WTC11 (cell line): ENCODE measurements at regions not wholly inside any gene's neighbourhood (a gene's known extent, or its start where the extent isn't known, plus 50 kb on each side); places are given as distances from the start of the nearest gene placed in this dataset.

Experiments
- ATAC-seq: fragments of 200-7000 bp; cut with Tn5 transposase; 2 replicates; pipeline ENCODE4 v1.10.0; 2021; ENCODE audit warnings: mild to moderate bottlenecking, moderate library complexity
- CTCF ChIA-PET: fragments of 300-600 bp; sonication (Branson Sonifier 250); formaldehyde crosslinking; loops from one replicate; lab custom pipeline; 2021; ENCODE audit warnings: antibody characterized with exemption; lab: Charles Lee
- POLR2A ChIA-PET: fragments of 350-600 bp; sonication (Branson Sonifier 250); formaldehyde crosslinking; loops from one replicate; lab custom pipeline; 2021; ENCODE audit warnings: antibody characterized with exemption; lab: Charles Lee
- DNase-seq: peaks from one replicate; pipeline ENCODE4 v3.0.0; 2021; ENCODE audit warnings: low spot score
- H3K27ac Mint-ChIP-seq: 2 replicates; pipeline ENCODE4 v1.8.0; 2021; ENCODE audit warnings: mixed read lengths
- H3K27me3 Mint-ChIP-seq: 2 replicates; pipeline ENCODE4 v1.8.0; 2021; ENCODE audit warnings: low read depth, mild to moderate bottlenecking, moderate library complexity, mixed read lengths
- H3K36me3 Mint-ChIP-seq: 2 replicates; pipeline ENCODE4 v1.8.0; 2021; ENCODE audit warnings: mixed read lengths
- H3K4me1 Mint-ChIP-seq: 2 replicates; pipeline ENCODE4 v1.8.0; 2022; ENCODE audit warnings: mixed read lengths
- H3K4me3 Mint-ChIP-seq: 2 replicates; pipeline ENCODE4 v1.8.0; 2021; ENCODE audit warnings: mild to moderate bottlenecking, moderate library complexity, mixed read lengths
- H3K9me3 Mint-ChIP-seq: 2 replicates; pipeline ENCODE4 v1.8.0; 2021; ENCODE audit warnings: mixed read lengths
- CBFB ChIP-seq: sonication (generic); formaldehyde crosslinking; IDR thresholded peaks from 2 replicates; pipeline ENCODE4 v1.8.1; 2022; ENCODE audit warnings: mild to moderate bottlenecking, low read depth, missing genetic modification reagents
- CTCF ChIP-seq: fragments of 200-600 bp; IDR thresholded peaks from 2 replicates; pipeline ENCODE4 v1.8.0; 2022; ENCODE audit warnings: antibody characterized with exemption
- E2F1 ChIP-seq: sonication (generic); formaldehyde crosslinking; IDR thresholded peaks from 2 replicates; pipeline ENCODE4 v1.8.0; 2022; ENCODE audit warnings: mild to moderate bottlenecking, missing genetic modification reagents
- FOXJ3 ChIP-seq: sonication (generic); formaldehyde crosslinking; IDR thresholded peaks from 2 replicates; pipeline ENCODE4 v1.9.0; 2021; ENCODE audit warnings: missing genetic modification reagents, mild to moderate bottlenecking, borderline replicate concordance
- FOXP1 ChIP-seq: sonication (generic); formaldehyde crosslinking; IDR thresholded peaks from 2 replicates; pipeline ENCODE4 v1.8.0; 2022; ENCODE audit warnings: missing genetic modification reagents, mild to moderate bottlenecking, moderate library complexity, borderline replicate concordance
- GABPB1 ChIP-seq: sonication (generic); formaldehyde crosslinking; IDR thresholded peaks from 2 replicates; pipeline ENCODE4 v1.8.1; 2023; ENCODE audit warnings: mild to moderate bottlenecking, missing genetic modification reagents
- IRF2 ChIP-seq: sonication (generic); formaldehyde crosslinking; IDR thresholded peaks from 2 replicates; pipeline ENCODE4 v1.8.0; 2022; ENCODE audit warnings: low read depth, missing genetic modification reagents, borderline replicate concordance
- JAZF1 ChIP-seq: fragments of 250-450 bp; sonication (Bioruptor Pico); IDR thresholded peaks from 2 replicates; pipeline ENCODE4 v1.9.0; 2021; ENCODE audit warnings: moderate library complexity, mild to moderate bottlenecking, inconsistent platforms
- JUN ChIP-seq: sonication (generic); formaldehyde crosslinking; IDR thresholded peaks from 2 replicates; pipeline ENCODE4 v1.8.0; 2023; ENCODE audit warnings: mild to moderate bottlenecking, missing genetic modification reagents
- KAT7 ChIP-seq: sonication (generic); formaldehyde crosslinking; IDR thresholded peaks from 2 replicates; pipeline ENCODE4 v1.8.1; 2023; ENCODE audit warnings: missing genetic modification reagents, mild to moderate bottlenecking, borderline replicate concordance
- NR3C1 ChIP-seq: sonication (generic); formaldehyde crosslinking; conservative IDR thresholded peaks from 2 replicates; pipeline ENCODE4 v1.8.1; 2023; ENCODE audit warnings: low read depth, mild to moderate bottlenecking, missing genetic modification reagents
- SP1 ChIP-seq: sonication (generic); formaldehyde crosslinking; conservative IDR thresholded peaks from 2 replicates; pipeline ENCODE4 v1.8.1; 2022; ENCODE audit warnings: missing genetic modification reagents
- TCF7 ChIP-seq: sonication (generic); formaldehyde crosslinking; IDR thresholded peaks from 2 replicates; pipeline ENCODE4 v1.8.0; 2022; ENCODE audit warnings: mild to moderate bottlenecking, low read depth, missing genetic modification reagents, moderate library complexity
- ZNF232 ChIP-seq: sonication (generic); formaldehyde crosslinking; IDR thresholded peaks from 2 replicates; pipeline ENCODE4 v1.8.0; 2022; ENCODE audit warnings: mild to moderate bottlenecking, missing genetic modification reagents
- ZNF512 ChIP-seq: sonication (generic); formaldehyde crosslinking; IDR thresholded peaks from 2 replicates; pipeline ENCODE4 v1.8.1; 2022; ENCODE audit warnings: missing genetic modification reagents, borderline replicate concordance
- ZSCAN18 ChIP-seq: fragments of 250-450 bp; sonication (Bioruptor Pico); IDR thresholded peaks from 2 replicates; pipeline ENCODE4 v2.1.2; 2022; ENCODE audit warnings: mild to moderate bottlenecking, moderate library complexity
- TF ChIP-seq, protein P1 (sequence below): sonication (generic); formaldehyde crosslinking; IDR thresholded peaks from 2 replicates; pipeline ENCODE4 v1.8.0; 2022; ENCODE audit warnings: mild to moderate bottlenecking, missing genetic modification reagents
- TF ChIP-seq, protein P2 (sequence below): sonication (generic); formaldehyde crosslinking; IDR thresholded peaks from 2 replicates; pipeline ENCODE4 v1.8.1; 2023; ENCODE audit warnings: mild to moderate bottlenecking, missing genetic modification reagents
- TF ChIP-seq, protein P3 (sequence below): sonication (generic); formaldehyde crosslinking; IDR thresholded peaks from 2 replicates; pipeline ENCODE4 v1.8.1; 2022; ENCODE audit warnings: low read depth, missing genetic modification reagents, borderline replicate concordance

DNA sequence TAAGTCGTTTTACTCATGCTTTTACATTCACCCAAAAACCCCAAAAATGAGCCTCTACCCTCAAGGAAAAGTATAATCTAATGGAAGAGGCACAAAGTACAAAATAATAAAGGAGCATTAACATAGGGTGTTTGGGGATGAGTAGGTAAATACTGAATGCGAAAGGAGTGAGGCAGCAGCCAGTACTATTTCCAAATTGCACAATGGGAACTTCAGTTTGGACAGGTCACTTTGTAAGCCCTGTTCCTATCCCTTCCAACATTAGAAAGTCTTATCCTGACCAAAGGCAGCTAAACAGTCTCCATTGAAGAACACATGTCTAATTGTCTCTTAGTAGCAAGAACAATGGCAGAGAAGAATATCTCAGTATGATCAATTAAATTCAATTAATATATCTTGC is 728.3 kb downstream of the GBE1 start (continued):
- TF ChIP-seq, protein P1, sequence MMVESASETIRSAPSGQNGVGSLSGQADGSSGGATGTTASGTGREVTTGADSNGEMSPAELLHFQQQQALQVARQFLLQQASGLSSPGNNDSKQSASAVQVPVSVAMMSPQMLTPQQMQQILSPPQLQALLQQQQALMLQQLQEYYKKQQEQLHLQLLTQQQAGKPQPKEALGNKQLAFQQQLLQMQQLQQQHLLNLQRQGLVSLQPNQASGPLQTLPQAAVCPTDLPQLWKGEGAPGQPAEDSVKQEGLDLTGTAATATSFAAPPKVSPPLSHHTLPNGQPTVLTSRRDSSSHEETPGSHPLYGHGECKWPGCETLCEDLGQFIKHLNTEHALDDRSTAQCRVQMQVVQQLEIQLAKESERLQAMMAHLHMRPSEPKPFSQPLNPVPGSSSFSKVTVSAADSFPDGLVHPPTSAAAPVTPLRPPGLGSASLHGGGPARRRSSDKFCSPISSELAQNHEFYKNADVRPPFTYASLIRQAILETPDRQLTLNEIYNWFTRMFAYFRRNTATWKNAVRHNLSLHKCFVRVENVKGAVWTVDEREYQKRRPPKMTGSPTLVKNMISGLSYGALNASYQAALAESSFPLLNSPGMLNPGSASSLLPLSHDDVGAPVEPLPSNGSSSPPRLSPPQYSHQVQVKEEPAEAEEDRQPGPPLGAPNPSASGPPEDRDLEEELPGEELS (CRISPR knock-in tag), result no peak
- TF ChIP-seq GABPB1 (CRISPR knock-in tag), result no peak
- TF ChIP-seq, protein P2, sequence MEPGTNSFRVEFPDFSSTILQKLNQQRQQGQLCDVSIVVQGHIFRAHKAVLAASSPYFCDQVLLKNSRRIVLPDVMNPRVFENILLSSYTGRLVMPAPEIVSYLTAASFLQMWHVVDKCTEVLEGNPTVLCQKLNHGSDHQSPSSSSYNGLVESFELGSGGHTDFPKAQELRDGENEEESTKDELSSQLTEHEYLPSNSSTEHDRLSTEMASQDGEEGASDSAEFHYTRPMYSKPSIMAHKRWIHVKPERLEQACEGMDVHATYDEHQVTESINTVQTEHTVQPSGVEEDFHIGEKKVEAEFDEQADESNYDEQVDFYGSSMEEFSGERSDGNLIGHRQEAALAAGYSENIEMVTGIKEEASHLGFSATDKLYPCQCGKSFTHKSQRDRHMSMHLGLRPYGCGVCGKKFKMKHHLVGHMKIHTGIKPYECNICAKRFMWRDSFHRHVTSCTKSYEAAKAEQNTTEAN, result no peak

- Mint-ChIP-seq H3K4me1 (no peaks in the 10 kb centered on the region), H3K4me3 (no peak overlapping the region), H3K36me3 (no peaks in the 10 kb centered on the region), H3K27ac (no peak overlapping the region), H3K27me3 (no peaks in the 10 kb centered on the region), H3K9me3 (peaks cover 3% of the 10 kb centered on the region)
- ChIA-PET POLR2A (no interaction called here), CTCF (no interaction called here)
- TF ChIP-seq, protein P3, sequence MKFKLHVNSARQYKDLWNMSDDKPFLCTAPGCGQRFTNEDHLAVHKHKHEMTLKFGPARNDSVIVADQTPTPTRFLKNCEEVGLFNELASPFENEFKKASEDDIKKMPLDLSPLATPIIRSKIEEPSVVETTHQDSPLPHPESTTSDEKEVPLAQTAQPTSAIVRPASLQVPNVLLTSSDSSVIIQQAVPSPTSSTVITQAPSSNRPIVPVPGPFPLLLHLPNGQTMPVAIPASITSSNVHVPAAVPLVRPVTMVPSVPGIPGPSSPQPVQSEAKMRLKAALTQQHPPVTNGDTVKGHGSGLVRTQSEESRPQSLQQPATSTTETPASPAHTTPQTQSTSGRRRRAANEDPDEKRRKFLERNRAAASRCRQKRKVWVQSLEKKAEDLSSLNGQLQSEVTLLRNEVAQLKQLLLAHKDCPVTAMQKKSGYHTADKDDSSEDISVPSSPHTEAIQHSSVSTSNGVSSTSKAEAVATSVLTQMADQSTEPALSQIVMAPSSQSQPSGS (CRISPR knock-in tag), result no peak
- TF ChIP-seq JAZF1 (CRISPR knock-in tag) (no peak), ZNF512 (CRISPR knock-in tag) (no peak), IRF2 (CRISPR knock-in tag) (no peak), FOXJ3 (no peak), NR3C1 (CRISPR knock-in tag) (no peak), CTCF (no peak), ZNF232 (no peak), CBFB (CRISPR knock-in tag) (no peak), SP1 (CRISPR knock-in tag) (no peak), KAT7 (CRISPR knock-in tag) (no peak), ZSCAN18 (CRISPR knock-in tag) (no peak), FOXP1 (no peak), JUN (CRISPR knock-in tag) (no peak), TCF7 (CRISPR knock-in tag) (no peak), E2F1 (CRISPR knock-in tag) (no peak)
- DNase-seq, result no peak
- ATAC-seq, result no peak
These were observed 731.6 kb downstream of the GBE1 start for GRCh38 chr3:81029861-81030260.
